GM18861 (cell line): ENCODE measurements at regions not wholly inside any gene's neighbourhood (a gene's known extent, or its start where the extent isn't known, plus 50 kb on each side); places are given as distances from the start of the nearest gene placed in this dataset.
"Not testable (repeated sequence)": the region's sequence is repeated elsewhere in the genome, so short reads cannot be mapped to it uniquely, and the experiment has no call there.

ENCODE experiments used
- ATAC-seq: cut with Tn5 transposase; IDR thresholded peaks from one replicate; pipeline ENCODE4 v1.9.1; 2021; ENCODE audit not compliant: unreplicated experiment

DNA sequence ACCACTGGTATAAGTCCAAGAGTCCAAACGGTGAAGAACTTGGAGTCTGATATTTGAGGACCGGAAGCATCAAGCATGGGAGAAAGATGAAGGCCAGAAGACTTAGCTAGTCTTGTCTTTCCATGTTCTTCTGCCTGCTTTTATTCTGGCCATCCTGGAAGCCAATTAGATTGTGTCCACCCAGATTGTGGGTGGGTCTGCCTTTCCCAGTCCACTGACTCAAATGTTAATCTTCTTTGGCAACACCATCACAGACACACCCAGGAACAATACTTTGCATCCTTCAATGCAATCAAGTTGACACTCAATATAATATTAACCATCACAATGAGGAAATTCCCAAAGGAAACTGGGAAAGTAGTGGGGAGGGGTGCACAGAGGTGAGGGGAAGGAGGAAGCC, 340.1 kb downstream of the BMP4 start:
- not testable (repeated sequence) for ATAC-seq

DNA sequence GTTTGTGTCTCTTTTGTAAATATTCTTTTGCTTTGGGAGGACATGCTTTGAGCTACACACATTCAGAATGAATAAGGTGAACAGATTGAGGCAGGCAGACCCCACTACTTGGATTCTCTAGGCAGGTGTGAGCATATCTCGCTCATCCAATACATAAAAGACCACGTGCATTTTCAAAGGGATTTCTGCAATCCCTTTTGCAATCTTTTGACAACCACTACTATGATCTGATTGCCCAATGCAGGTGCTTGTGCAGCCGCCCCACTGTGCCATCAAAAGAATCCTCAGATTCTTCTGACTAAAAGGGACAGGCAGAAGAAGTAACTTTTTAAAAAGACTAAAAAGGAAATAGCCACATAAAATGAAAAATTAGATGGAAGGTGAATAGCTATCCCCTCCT, 341.4 kb downstream of the BMP4 start:
- ATAC-seq, result no peak

DNA sequence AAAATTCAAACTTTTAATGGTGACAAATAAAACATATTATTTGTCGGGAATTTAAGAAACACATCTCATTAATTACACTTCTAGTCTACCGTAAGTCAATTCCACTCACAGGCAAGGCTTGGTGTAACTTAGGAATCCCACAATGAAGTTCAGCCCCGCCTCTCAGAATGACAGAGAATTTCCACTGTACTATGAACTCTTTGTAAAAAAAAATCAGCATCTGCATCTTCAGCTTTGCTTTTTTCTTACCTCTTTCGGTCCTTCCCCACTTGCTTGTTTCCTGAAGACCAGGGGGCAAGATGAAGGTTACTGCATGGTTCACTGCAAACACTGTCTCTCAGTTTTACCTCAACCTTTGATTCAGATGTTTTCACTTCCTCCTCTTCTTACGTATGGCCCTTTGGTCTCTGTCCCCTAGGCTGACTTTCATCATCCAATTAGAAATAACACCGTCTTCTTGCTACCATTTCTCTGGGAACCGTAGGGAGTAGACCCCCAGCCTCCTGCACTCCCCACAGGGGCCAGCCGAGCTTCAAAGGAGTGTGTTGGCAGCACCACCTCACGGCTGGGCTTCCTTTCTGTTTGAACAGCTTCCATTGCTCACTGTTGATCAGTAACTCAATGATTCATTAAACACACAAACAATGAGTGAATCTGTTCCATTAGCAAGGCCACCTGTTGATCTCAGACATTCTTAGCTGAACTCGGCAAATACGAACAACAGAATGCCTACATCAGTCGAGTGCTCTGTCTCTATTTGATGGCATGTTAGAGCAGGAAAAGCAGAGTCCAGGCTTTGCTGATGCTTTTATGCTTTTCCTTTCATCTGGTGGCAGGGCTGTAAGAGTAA, 343.0 kb downstream of the BMP4 start:
- ATAC-seq, result peak; percentile 91

DNA sequence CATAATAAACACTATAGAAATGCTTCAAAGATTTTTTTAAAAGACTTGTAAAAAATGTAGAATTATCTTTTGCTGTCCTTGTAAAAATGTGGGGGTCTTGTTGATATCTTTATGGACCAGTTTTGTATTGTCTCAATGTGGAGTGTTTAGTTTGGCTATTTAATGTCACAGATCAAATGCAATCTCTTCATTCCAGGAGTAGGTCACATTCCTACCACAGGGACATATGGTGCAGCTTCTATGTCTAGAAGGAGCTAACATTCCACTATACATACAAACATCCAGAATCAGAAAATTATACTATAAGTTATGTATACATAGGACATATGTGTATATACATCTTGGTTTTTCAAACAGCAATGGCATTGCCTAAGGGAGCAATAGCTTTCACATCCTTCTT, 345.7 kb downstream of the BMP4 start:
- ATAC-seq, result no peak

DNA sequence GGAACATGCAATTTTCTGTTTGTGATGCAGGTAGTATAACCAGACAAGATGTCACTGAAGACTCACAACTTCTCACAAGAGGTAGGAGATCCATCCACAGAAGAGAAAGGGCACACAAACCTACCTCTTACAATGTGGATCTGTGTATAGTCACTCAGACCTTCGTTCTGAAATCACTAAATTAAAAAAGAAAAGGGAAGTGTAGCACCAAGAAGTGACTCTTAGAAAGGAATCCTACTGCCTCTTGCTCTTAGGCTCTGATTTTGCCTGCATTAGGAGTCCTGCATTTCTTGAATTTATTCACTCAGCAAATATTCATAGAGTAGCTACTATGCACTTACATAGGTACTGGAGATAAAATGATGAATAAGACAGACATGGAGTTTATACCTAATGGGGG, 347.6 kb downstream of the BMP4 start:
- ATAC-seq, result no peak

DNA sequence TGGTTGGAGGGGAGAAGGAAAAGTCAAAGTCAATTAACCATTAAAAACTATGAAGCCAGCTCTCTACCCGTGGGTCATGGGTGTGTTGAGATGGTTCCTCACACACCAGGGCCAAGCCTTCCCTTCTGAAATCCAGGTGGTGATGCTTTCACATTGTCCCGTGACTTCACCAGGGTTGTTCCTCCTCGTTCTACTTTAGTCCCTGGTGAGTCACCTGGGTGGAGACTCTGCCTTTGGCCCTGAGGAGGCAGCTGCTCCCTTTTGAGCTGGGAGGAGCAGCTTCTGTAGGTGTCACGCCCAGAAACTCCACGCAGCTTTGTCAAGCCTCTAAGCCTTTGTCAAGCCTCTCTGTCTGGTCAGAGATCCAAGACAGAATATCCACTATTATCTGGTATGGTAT, 348.3 kb downstream of the BMP4 start:
- no peak for ATAC-seq

DNA sequence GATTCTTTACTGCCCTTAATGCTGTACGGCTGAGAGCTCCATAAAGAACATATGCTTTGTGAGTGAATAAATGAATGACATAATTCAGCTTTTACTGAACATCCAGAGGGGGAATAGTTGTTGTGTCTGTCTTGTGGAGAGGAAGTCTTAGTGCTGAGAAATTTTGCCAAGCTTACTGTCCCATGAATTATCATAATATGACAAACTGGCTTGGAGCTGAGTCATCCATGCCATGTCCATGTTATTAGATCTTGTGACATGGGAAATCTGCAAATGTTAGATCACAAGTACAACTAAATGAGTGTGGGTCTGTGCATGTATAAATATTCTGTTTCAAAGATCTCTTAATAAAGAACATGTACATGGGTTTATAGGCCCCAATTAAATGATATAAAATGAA, 350.4 kb downstream of the BMP4 start:
- ATAC-seq, result no peak

DNA sequence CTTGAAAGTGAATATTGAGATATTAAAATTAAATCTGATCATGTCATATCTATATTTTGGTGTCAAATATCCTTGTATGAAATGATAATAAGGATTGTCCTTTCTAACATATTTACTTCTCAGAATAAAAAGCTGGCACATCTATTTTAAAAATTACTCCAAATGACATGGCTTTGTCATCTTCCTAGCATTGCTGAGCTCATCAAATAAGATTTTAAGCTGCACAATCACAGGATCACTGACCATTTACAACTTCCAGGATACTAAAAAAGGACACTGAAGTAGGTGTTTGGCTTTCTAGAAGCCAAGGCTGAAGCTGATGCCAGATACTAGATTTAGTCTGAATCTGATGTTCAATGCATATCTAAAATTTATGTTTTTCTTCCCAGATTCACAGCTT, 351.1 kb downstream of the BMP4 start:
- ATAC-seq, result no peak

DNA sequence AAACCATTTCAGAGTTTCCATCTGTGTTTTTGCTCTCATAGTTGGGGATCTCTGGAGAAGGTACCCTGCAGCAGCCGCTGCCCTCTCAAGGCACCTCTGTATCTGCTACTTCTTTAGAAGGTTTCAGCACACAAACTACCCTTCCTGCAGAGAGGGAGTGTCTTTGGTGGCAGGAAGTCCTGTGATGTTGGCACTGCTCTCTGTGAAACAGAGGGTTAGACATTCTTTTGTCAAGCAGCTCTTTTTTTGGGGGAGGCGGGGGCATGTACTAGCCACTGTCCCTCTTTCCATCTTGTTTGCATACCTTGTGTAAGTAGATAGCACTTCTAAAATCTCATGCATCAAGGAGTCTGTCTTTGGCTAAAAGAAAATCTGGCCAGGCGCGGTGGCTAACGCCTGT, 352.6 kb downstream of the BMP4 start:
- ATAC-seq, result no peak

DNA sequence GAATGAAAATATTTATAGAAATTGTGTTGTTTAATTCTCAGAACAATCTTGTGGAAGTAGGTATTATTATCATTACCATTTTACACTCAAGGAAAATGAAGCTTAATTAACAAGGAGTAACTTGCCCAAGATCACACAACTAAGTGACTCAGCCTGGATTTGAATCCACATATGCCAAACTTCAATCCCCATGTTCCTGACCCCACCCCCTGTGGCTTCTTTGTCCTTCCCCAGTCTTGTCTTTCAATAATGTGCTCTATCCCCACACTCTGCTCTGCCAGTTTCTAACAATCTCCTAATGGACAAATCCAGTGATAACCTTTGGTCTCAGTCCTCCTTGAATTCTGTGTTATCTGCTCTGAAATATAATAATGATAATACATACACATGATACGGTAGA, 355.2 kb downstream of the BMP4 start:
- no peak for ATAC-seq

DNA sequence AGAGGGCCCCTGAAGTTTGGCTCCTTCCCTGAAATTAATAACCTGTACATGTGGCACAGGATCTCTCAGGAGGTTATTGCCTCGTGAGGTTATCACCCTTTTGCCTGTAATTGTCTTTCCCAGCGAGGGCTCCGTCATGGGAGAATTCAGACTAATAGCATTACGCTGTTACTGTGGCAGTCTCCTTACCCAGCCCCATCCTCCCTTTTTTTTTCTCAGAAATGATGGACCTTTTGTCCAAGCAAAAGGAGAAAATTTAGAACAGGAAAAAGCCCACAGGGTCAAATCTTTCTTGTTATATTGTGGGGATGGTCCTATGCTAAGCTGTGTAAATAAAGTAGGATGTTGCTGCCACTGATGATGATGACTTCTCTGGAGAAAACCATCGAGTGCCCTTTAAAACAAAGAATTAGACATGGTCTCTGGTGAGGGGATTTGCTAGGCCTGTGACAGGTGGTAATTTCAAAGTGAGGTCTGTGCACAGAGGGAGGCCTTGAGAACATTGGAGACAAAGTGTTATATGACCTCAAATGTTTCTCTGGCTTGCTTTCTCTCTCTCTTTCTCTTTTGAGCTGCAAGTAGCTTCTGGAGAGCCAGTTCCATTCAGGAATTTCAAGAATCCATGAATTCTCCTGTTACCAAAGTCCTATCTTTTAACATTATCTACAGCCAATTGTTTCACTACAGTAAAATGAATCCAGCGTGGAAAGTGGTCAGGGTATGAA, 357.2 kb downstream of the BMP4 start:
- ATAC-seq, result no peak

DNA sequence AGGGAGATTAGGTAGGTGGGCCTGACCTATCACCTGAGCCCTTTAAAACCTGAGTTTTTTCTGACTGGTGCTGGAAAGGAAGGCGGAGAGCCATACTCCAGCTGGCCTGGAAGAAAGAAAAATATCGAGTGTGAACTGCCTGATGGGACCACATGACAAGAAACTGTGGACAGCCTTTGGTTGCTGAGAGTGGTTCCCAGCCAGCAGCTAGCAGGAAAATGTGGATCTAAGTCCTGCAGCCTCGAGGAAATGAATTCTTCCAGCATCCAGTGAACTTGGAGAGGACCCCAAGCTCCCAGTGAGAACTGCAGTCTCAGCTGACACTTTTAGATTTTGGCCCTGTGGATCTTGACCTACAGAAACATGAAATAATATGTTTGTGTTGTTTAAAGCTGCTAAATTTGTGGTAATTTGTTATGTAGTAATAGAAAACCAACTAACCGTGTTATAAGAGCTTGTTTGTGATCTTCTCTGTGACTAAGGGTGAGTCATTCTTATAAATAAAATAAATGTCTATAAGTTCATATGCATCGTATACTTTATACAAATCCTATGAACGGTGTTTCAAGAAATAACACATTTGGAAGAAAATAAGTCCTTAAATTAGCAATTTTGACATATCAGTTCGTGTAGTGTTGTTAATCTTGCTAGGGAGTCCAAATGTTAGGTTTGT, 359.6 kb downstream of the BMP4 start:
- ATAC-seq, result no peak

DNA sequence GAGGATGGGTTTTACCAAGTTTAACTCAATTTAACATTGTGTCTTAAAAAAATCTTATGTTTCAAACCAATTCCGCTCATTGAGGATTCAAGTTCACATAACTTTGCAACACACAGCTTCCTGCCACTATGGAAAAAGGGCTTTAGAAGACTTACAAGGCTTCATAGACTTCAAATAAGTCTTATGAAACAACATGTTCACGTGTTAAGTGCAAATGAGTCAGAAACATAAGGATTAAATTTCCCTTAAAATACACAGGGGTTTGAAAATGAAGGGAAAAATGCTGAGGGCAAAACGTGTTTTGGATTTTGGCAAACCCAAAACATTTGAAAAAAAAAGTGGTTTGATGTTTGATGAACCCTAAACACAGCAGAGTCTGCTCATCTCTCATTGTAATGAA, 364.8 kb downstream of the BMP4 start:
- no peak for ATAC-seq

DNA sequence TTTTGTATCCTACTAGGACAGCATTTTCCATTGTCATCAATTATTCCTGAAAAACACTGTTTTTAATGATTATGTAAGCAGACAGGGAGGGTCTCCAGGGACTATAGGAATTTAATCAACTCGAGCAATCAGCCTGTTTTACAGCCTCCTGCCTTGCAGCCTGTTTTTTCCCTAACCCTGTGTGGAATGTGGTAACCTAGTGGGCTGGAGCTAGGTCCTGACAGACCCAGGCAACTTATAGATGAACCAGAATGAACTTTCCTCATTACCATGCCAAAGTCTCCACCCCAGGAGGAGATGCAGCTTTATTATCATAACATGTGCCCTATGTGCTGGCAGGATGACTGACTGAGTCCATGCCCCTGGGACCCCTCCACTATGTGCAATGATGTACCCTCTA, 375.1 kb downstream of the BMP4 start:
- ATAC-seq, result no peak

DNA sequence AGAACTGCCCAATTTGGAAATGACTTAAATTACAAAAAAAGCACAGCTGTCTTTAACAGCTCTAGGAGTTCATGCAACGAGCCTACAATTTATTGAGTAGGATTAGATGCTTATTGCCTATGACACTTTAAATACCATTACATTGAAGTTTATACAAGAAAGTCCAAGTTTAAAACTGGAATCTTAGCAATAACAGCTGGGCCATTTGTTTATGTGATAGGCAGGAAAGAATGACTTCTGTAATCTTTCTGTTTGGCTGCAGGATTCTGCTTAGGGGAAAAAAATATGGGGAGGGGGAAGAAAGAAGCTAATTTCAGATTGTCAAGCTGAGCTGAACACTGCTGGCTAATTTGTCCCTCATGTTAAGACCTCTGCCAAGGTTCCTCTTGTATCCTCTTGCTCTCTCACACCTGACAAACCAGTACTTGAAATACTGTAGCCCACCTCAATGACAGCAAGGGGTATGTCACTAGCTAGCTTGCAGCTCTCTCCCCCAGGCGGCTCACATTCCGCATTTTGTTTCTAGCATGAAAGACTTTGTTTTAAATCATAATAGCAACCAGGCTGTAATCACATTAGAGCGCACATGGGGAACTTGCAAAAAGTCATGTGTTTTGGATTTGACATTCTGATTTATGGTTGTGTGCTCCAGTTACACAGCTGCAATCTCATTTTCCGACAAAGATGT, 384.8 kb downstream of the BMP4 start:
- no peak for ATAC-seq

DNA sequence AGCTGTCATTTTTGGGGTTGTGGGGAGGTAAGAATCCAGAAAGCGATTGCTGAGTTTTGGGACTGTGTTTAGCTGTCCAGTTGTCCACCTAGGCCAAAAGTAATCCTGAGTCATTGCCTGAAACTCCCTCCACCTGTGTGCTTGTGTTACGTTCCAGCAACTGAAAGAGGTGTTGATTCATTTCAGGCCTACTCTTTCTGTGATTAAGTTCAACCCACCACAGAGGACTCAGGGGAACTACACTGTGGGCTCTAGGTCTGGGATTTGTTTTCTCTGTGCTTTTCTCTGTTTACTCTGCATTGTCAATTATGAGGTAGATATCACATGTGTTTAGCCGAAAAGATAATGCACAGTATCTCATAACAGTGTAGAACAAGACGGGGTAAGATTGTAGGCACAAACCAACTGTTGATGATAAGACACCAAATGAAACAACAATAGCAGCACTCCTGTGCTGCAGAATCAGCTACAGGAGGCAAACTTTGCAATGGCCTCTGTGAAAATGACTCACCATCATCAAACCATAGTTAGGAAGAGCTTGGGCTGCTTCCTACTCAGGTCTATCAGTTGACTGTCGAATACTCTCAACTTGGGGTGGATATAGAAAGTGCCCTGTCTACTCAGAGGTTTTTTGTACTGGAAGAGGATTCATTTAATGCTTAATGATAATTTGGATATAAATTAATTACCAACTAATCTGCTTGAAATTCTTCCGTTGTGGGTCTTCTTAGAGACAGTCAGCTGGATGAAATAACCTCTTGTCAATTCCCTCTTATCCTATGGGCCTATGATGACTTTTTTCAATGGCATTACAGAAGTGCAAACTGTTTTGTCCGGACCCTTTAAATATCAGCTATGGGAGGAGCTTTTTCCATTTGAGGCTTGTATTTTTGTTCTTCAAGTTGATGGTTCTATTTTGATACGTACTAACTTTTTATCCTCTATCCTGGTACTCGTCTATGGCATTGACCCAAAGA, 385.9 kb downstream of the BMP4 start:
- peak; percentile 87 for ATAC-seq

DNA sequence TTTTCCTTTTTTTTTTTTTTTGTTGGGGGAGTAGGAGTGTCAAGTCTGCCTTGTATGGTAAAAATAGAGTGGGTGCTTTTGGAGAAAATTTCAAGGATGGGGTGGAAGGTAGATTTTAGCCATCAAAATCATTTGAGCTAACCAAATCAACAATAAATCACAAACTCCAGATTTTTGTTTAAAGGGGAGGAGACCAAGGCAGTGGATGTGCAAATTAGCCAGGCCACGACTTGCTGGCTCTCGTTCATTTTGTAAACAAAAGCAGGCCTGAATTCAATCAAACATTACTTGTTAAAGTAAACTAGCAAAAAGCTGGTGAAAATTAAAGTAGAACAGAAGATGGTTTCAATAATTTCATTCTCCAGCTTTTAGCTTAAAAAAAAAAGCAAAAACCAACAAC, 387.2 kb downstream of the BMP4 start:
- ATAC-seq, result no peak

DNA sequence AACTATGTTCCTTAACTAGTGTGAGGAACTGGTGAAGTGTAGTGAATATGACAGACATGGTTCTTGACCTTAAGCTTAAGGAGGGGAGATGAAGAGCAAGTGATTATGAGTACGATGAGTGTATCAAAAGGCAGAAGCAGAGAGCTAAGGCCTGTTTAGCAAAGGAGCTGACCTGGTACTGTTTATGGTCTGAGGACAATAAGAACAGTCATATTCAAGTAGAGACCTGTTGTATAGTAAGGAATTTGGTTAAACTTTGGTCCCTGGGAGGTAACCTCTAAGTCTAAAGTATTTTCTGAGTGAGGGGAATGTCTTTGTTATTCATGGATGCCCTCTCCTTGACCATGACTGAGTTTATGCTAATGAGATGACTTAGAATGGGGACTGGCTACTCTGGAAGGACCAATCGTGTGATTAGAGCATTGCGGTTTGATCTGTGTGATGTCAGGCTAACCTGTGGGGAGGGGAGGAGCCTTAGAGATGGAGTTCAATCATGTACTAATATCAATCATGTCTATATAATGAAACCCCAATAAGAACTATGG, 389.3 kb downstream of the BMP4 start:
- no peak for ATAC-seq

DNA sequence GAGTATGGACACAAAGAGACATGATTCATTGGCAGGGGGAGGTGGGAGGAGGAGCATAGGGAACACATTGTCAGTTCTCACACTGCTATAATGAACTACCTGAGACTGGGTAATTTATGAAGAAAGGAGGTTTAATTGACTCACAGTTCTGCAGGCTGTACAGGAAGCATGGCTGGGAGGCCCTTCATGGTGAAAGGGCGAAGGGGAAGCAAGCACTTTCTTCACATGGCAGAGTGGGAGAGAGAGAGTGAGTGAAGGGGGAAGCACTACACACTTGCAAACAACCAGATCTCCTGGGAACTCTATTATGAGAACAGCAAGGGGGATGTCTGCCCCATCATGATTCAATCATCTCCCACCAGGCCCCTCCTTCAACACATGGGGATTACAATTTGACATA, 391.8 kb downstream of the BMP4 start:
- no peak for ATAC-seq

DNA sequence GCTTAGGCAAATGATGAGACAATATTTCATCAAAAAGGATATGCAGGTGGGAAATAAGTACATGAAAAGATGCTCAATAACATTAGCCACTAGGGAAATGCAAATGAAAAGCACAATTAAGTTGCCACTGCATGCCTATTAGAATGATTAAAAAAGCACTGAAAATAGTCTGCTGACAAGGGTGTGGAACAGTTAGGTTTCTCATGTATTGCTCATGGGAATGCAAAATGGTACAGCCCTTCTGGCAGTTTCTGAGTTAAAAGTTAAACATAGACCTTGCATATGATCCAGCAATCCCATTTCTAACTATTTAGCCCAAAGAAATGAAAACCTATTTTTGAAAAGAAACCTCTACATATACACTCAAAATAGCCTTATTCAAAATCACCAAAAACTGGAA, 393.0 kb downstream of the BMP4 start:
- ATAC-seq, result no peak
